HCT116 (cell line): ENCODE measurements at regions not wholly inside any gene's neighbourhood (a gene's known extent, or its start where the extent isn't known, plus 50 kb on each side); places are given as distances from the start of the nearest gene placed in this dataset.

Experiments
- ATAC-seq: fragments of 200-7000 bp; cut with Tn5 transposase; 2 replicates; pipeline ENCODE4 v1.9.1; 2020; ENCODE audit warnings: mild to moderate bottlenecking, moderate library complexity
- BruUV-seq: library from RNA; stranded (reverse); fragments of 400-500 nt; replicated peaks from 2 replicates; lab custom pipeline; 2021; lab: Mats Ljungman, UMichigan
- CTCF ChIA-PET: fragments of 300-600 bp; sonication (Branson Sonifier 250); formaldehyde crosslinking; loops from one replicate; lab custom pipeline; 2021; ENCODE audit warnings: antibody characterized with exemption; lab: Charles Lee
- POLR2A ChIA-PET: fragments of 300-600, 350-600 bp; sonication (Branson Sonifier 250); formaldehyde crosslinking; loops from one replicate; lab custom pipeline; 2021; ENCODE audit warnings: antibody characterized with exemption; lab: Charles Lee
- RAD21 ChIA-PET, 2 experiments: fragments of 300-600 bp; sonication (Branson Sonifier 250); formaldehyde crosslinking; loops; one replicate each; lab custom pipeline; 2023; ENCODE audit warnings: low total read pairs in 2 of 2; ENCODE audit not compliant: uncharacterized antibody in 2 of 2, unreplicated experiment in 2 of 2, low non-redundant PET in 1 of 2; lab: Charles Lee
- DNase-seq: peaks from one replicate; pipeline ENCODE4 v3.0.0-alpha.2; 2010; ENCODE audit warnings: low read depth, low spot score
- H2AFZ ChIP-seq: fragments of 200-600 bp; shearing (Covaris generic), sonication (generic); 2 replicates; pipeline ENCODE4 v1.6.1; 2017; ENCODE audit warnings: low read depth, mixed run types, mixed read lengths, antibody characterized with exemption, low read length; ENCODE audit not compliant: poor library complexity, severe bottlenecking
- H3K27ac ChIP-seq: 2 replicates; pipeline ENCODE4 v1.5.1; 2012; ENCODE audit warnings: low read depth, low read length
- H3K27me3 ChIP-seq: fragments of 200-600 bp; sonication (generic); 2 replicates; pipeline ENCODE4 v1.6.1; 2016; ENCODE audit warnings: mixed run types, low read length, mixed read lengths; ENCODE audit not compliant: insufficient read depth
- H3K36me3 ChIP-seq, 2 experiments: fragments of 200-500 bp in 1 of 2; fragments of 200-600 bp in 1 of 2; sonication (Bioruptor generic) in 1 of 2; sonication (generic) in 1 of 2; 2 replicates each; pipeline versions ENCODE4 v1.5.1 to v1.6.1; 2014 to 2016; ENCODE audit warnings: low read length in 2 of 2, inconsistent platforms in 1 of 2, mixed read lengths in 1 of 2, mixed run types in 1 of 2; ENCODE audit not compliant: insufficient read depth in 2 of 2, control insufficient read depth in 1 of 2
- H3K4me1 ChIP-seq, 2 experiments: fragments of 200-600 bp in 1 of 2; sonication (generic) in 1 of 2; 2 replicates each; pipeline versions ENCODE4 v1.5.1 to v1.6.1; 2012 to 2017; ENCODE audit warnings: low read length in 2 of 2, inconsistent platforms in 1 of 2, mild to moderate bottlenecking in 1 of 2, mixed read lengths in 1 of 2, mixed run types in 1 of 2, moderate library complexity in 1 of 2; ENCODE audit not compliant: insufficient read depth in 2 of 2, control insufficient read depth in 1 of 2
- H3K4me2 ChIP-seq: fragments of 200-600 bp; sonication (generic); 2 replicates; pipeline ENCODE4 v1.6.1; 2017; ENCODE audit warnings: mixed run types, low read length, mixed read lengths
- H3K4me3 ChIP-seq, 2 experiments: fragments of 200-600 bp in 1 of 2; sonication (generic) in 1 of 2; replicated peaks in 1 of 2; 2 replicates each; pipeline ENCODE4 v1.5.1; 2011 to 2016; ENCODE audit warnings: low read length in 2 of 2, control low read depth in 1 of 2, low read depth in 1 of 2, mild to moderate bottlenecking in 1 of 2, mixed read lengths in 1 of 2, mixed run types in 1 of 2
- H3K79me2 ChIP-seq: fragments of 200-600 bp; sonication (generic); 2 replicates; pipeline ENCODE4 v1.6.1; 2017; ENCODE audit warnings: mild to moderate bottlenecking, mixed run types, low read length, moderate library complexity, mixed read lengths; ENCODE audit not compliant: insufficient read depth
- H3K9ac ChIP-seq: fragments of 200-600 bp; sonication (generic); 2 replicates; pipeline ENCODE4 v1.6.1; 2016; ENCODE audit warnings: low read length, mixed read lengths
- H3K9me2 ChIP-seq: fragments of 200-600 bp; sonication (generic), shearing (Covaris generic); 2 replicates; pipeline ENCODE4 v1.6.1; 2017; ENCODE audit warnings: mixed run types, mild to moderate bottlenecking, moderate library complexity; ENCODE audit not compliant: insufficient read depth
- H3K9me3 ChIP-seq, 2 experiments: fragments of 200-500 bp in 1 of 2; fragments of 200-600 bp in 1 of 2; sonication (Bioruptor generic) in 1 of 2; sonication (generic) in 1 of 2; 2 replicates each; pipeline ENCODE4 v1.6.1; 2014 to 2017; ENCODE audit warnings: low read length in 2 of 2, mixed read lengths in 2 of 2, inconsistent platforms in 1 of 2, low read depth in 1 of 2, mild to moderate bottlenecking in 1 of 2, mixed run types in 1 of 2, moderate library complexity in 1 of 2; ENCODE audit not compliant: control insufficient read depth in 1 of 2, insufficient read depth in 1 of 2
- H4K20me1 ChIP-seq: fragments of 200-600 bp; sonication (generic), shearing (Covaris generic); 2 replicates; pipeline ENCODE4 v1.6.1; 2017; ENCODE audit warnings: mixed run types, mild to moderate bottlenecking, moderate library complexity; ENCODE audit not compliant: insufficient read depth
- CBX3 ChIP-seq: IDR thresholded peaks from 2 replicates; pipeline ENCODE4 v1.6.1; 2012; ENCODE audit warnings: low read depth
- CEBPB ChIP-seq: IDR thresholded peaks from 2 replicates; pipeline ENCODE4 v1.6.1; 2012; ENCODE audit warnings: low read depth
- CTCF ChIP-seq, 3 experiments: fragments of 200-600 bp in 1 of 3; sonication (generic) in 1 of 3; IDR thresholded peaks in 2 of 3; conservative IDR thresholded peaks in 1 of 3; 2 replicates each; pipeline ENCODE4 v1.5.1; 2012 to 2017; ENCODE audit warnings: low read depth in 2 of 3, low read length in 2 of 3, antibody characterized with exemption in 1 of 3, borderline replicate concordance in 1 of 3, control low read depth in 1 of 3, mild to moderate bottlenecking in 1 of 3, mixed read lengths in 1 of 3, mixed run types in 1 of 3, moderate library complexity in 1 of 3; ENCODE audit not compliant: insufficient read depth in 1 of 3
- EGR1 ChIP-seq: IDR thresholded peaks from 2 replicates; pipeline ENCODE4 v1.6.1; 2012; ENCODE audit warnings: low read depth
- ELF1 ChIP-seq: IDR thresholded peaks from 2 replicates; pipeline ENCODE4 v1.6.1; 2012; ENCODE audit warnings: low read depth, borderline replicate concordance
- EZH2 ChIP-seq: fragments of 200-600 bp; sonication (generic); IDR thresholded peaks from 2 replicates; pipeline ENCODE4 v1.6.1; 2017; ENCODE audit warnings: antibody characterized with exemption, mixed run types
- FOSL1 ChIP-seq: IDR thresholded peaks from 2 replicates; pipeline ENCODE4 v1.6.1; 2012; ENCODE audit warnings: low read depth
- POLR2A ChIP-seq: IDR thresholded peaks from 2 replicates; pipeline ENCODE4 v1.7.0; 2011; ENCODE audit warnings: borderline replicate concordance; ENCODE audit not compliant: insufficient read depth, insufficient read length; ENCODE audit errors: extremely low read depth
- REST ChIP-seq: IDR thresholded peaks from 2 replicates; pipeline ENCODE4 v1.6.1; 2012; ENCODE audit warnings: low read depth
- SIN3A ChIP-seq: IDR thresholded peaks from 2 replicates; pipeline ENCODE4 v1.6.1; 2012; ENCODE audit warnings: low read depth
- YY1 ChIP-seq: IDR thresholded peaks from 2 replicates; pipeline ENCODE4 v1.6.1; 2011; ENCODE audit warnings: low read length, low read depth, moderate library complexity, mild to moderate bottlenecking; ENCODE audit not compliant: insufficient replicate concordance; ENCODE audit errors: extremely low read depth
- ZBTB33 ChIP-seq: IDR thresholded peaks from 2 replicates; pipeline ENCODE4 v1.6.1; 2011; ENCODE audit warnings: mild to moderate bottlenecking, low read length, moderate library complexity; ENCODE audit not compliant: insufficient replicate concordance; ENCODE audit errors: extremely low read depth
- ZNF274 ChIP-seq: fragments of 200-500 bp; sonication (Bioruptor generic); IDR thresholded peaks from 2 replicates; pipeline ENCODE4 v1.6.1; 2014; ENCODE audit warnings: mild to moderate bottlenecking, low read depth, low read length, inconsistent platforms
- intact Hi-C: fragments of 100-400 bp; cut with micrococcal nuclease; formaldehyde crosslinking; loops from 2 replicates; pipeline ENCODE4 v1.10.0; 2022

- TF ChIP-seq YY1 (no peak), EGR1 (no peak), EZH2 (no peak), ZNF274 (no peak), ELF1 (no peak)
- no peak overlapping the region for H3K4me2 ChIP-seq
- peaks cover 6 to 13% of the 10 kb centered on the region in 2 experiments; a peak in 2 of 4 replicates for H3K9me3 ChIP-seq
- H3K27me3 ChIP-seq = no peaks in the 10 kb centered on the region
- no peak for ATAC-seq
- H3K79me2 ChIP-seq = no peaks in the 10 kb centered on the region
- no peaks in the 10 kb centered on the region for H3K4me1 ChIP-seq
- ChIA-PET POLR2A (no interaction called here), CTCF (no interaction called here), RAD21 (no interaction called here)
- H3K4me3 ChIP-seq = no peak overlapping the region
- H4K20me1 ChIP-seq = no peaks in the 10 kb centered on the region
- H3K9me2 ChIP-seq = no peaks in the 10 kb centered on the region
- intact Hi-C loops = no loop called here
- no peak overlapping the region for H2AFZ ChIP-seq
- H3K36me3 ChIP-seq = no peaks in the 10 kb centered on the region
- DNase-seq = no peak
- no peak overlapping the region for H3K9ac ChIP-seq
- BruUV-seq = no TSS peak
- no peak overlapping the region for H3K27ac ChIP-seq
Observed at GRCh38 chr2:116450990-116451389, 1363.5 kb upstream of the DDX18 start.

- no peaks in the 10 kb centered on the region for H4K20me1 ChIP-seq
- DNase-seq (no peak), ATAC-seq (no peak)
- no peaks in the 10 kb centered on the region for H3K79me2 ChIP-seq
- H3K4me3 ChIP-seq = no peak overlapping the region
- no peaks in the 10 kb centered on the region for H3K36me3 ChIP-seq
- H3K27me3 ChIP-seq = no peaks in the 10 kb centered on the region
- ChIA-PET CTCF (no interaction called here), RAD21 (no interaction called here), POLR2A (no interaction called here)
- H3K27ac ChIP-seq = no peak overlapping the region
- BruUV-seq = no TSS peak
- H3K4me1 ChIP-seq = no peaks in the 10 kb centered on the region
- H3K9ac ChIP-seq = no peak overlapping the region
- no peaks in the 10 kb centered on the region for H3K9me2 ChIP-seq
- no peak overlapping the region for H2AFZ ChIP-seq
- intact Hi-C loops = no loop called here
- H3K4me2 ChIP-seq = no peak overlapping the region
- H3K9me3 ChIP-seq = peaks cover 6 to 13% of the 10 kb centered on the region in 2 experiments; a peak in 2 of 4 replicates
- no peak for TF ChIP-seq EZH2
- no peak for TF ChIP-seq ZNF274
- no peak for TF ChIP-seq ZBTB33
- TF ChIP-seq POLR2A = no peak
- no peak for TF ChIP-seq SIN3A
- TF ChIP-seq CBX3 = no peak
- no peak for TF ChIP-seq CTCF (IDR thresholded peaks at IDR 0.05 in 2 of 3, conservative IDR thresholded peaks at IDR 0.05 in 1 of 3; ENCODE audit: borderline replicate concordance in 1 of 3, insufficient read depth in 1 of 3, low read depth in 2 of 3, low read length in 2 of 3)
- no peak for TF ChIP-seq CEBPB
- no peak for TF ChIP-seq EGR1
- TF ChIP-seq FOSL1 = no peak
- TF ChIP-seq REST = no peak
Observed at GRCh38 chr2:116452651-116453050, 1361.8 kb upstream of the DDX18 start.
